ENCODE measurements at regions not wholly inside any gene's neighbourhood (a gene's known extent, or its start where the extent isn't known, plus 50 kb on each side); places are given as distances from the start of the nearest gene placed in this dataset.

- peak; percentile 67 for ATAC-seq
- TF ChIP-seq BACH2 (CRISPR knock-in tag; IDR thresholded peaks at IDR 0.05; ENCODE audit: borderline replicate concordance) (no peak), ZNF8 (CRISPR knock-in tag; IDR thresholded peaks at IDR 0.05) (no peak), ARNTL (CRISPR knock-in tag; IDR thresholded peaks at IDR 0.05; ENCODE audit: borderline replicate concordance, low read depth) (no peak), ZNF70 (CRISPR knock-in tag; IDR thresholded peaks at IDR 0.05) (no peak), SNAI2 (CRISPR knock-in tag; IDR thresholded peaks at IDR 0.05) (peak; percentile 40; the same call in 1 of the 2 replicates), ZC3H10 (CRISPR knock-in tag; IDR thresholded peaks at IDR 0.05) (no peak), TCF4 (CRISPR knock-in tag; IDR thresholded peaks at IDR 0.05; ENCODE audit: borderline replicate concordance) (peak; percentile 59; the same call in 1 of the 2 replicates), PPARA (CRISPR knock-in tag; IDR thresholded peaks at IDR 0.05; ENCODE audit: borderline replicate concordance) (no peak), ZFP30 (CRISPR knock-in tag; IDR thresholded peaks at IDR 0.05) (no peak), CSRNP3 (CRISPR knock-in tag; IDR thresholded peaks at IDR 0.05) (0 out of 2 replicates have a peak, but pooled peaks have one; percentile 47), GLIS3 (CRISPR knock-in tag; IDR thresholded peaks at IDR 0.05) (no peak), ESRRG (CRISPR knock-in tag; IDR thresholded peaks at IDR 0.05) (no peak), ISL1 (CRISPR knock-in tag; IDR thresholded peaks at IDR 0.05) (peak; percentile 95), ZNF565 (CRISPR knock-in tag; conservative IDR thresholded peaks at IDR 0.05; ENCODE audit: low read depth) (no peak), CSDC2 (CRISPR knock-in tag; IDR thresholded peaks at IDR 0.05) (no peak), RARB (CRISPR knock-in tag; IDR thresholded peaks at IDR 0.05) (no peak), ZFP3 (CRISPR knock-in tag; IDR thresholded peaks at IDR 0.05) (no peak), OSR1 (CRISPR knock-in tag; IDR thresholded peaks at IDR 0.05) (no peak), TOX (CRISPR knock-in tag; IDR thresholded peaks at IDR 0.05; ENCODE audit: borderline replicate concordance) (0 out of 2 replicates have a peak, but pooled peaks have one; percentile 20)
- TF ChIP-seq, protein P1, sequence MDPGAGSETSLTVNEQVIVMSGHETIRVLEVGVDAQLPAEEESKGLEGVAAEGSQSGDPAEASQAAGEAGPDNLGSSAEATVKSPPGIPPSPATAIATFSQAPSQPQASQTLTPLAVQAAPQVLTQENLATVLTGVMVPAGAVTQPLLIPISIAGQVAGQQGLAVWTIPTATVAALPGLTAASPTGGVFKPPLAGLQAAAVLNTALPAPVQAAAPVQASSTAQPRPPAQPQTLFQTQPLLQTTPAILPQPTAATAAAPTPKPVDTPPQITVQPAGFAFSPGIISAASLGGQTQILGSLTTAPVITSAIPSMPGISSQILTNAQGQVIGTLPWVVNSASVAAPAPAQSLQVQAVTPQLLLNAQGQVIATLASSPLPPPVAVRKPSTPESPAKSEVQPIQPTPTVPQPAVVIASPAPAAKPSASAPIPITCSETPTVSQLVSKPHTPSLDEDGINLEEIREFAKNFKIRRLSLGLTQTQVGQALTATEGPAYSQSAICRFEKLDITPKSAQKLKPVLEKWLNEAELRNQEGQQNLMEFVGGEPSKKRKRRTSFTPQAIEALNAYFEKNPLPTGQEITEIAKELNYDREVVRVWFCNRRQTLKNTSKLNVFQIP (CRISPR knock-in tag; IDR thresholded peaks at IDR 0.05; ENCODE audit: borderline replicate concordance, low read depth), result no peak
- TF ChIP-seq, protein P2, sequence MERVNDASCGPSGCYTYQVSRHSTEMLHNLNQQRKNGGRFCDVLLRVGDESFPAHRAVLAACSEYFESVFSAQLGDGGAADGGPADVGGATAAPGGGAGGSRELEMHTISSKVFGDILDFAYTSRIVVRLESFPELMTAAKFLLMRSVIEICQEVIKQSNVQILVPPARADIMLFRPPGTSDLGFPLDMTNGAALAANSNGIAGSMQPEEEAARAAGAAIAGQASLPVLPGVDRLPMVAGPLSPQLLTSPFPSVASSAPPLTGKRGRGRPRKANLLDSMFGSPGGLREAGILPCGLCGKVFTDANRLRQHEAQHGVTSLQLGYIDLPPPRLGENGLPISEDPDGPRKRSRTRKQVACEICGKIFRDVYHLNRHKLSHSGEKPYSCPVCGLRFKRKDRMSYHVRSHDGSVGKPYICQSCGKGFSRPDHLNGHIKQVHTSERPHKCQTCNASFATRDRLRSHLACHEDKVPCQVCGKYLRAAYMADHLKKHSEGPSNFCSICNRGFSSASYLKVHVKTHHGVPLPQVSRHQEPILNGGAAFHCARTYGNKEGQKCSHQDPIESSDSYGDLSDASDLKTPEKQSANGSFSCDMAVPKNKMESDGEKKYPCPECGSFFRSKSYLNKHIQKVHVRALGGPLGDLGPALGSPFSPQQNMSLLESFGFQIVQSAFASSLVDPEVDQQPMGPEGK (CRISPR knock-in tag; IDR thresholded peaks at IDR 0.05; ENCODE audit: borderline replicate concordance), result peak; percentile 49; the same call in 1 of the 2 replicates
- TF ChIP-seq, protein P3, sequence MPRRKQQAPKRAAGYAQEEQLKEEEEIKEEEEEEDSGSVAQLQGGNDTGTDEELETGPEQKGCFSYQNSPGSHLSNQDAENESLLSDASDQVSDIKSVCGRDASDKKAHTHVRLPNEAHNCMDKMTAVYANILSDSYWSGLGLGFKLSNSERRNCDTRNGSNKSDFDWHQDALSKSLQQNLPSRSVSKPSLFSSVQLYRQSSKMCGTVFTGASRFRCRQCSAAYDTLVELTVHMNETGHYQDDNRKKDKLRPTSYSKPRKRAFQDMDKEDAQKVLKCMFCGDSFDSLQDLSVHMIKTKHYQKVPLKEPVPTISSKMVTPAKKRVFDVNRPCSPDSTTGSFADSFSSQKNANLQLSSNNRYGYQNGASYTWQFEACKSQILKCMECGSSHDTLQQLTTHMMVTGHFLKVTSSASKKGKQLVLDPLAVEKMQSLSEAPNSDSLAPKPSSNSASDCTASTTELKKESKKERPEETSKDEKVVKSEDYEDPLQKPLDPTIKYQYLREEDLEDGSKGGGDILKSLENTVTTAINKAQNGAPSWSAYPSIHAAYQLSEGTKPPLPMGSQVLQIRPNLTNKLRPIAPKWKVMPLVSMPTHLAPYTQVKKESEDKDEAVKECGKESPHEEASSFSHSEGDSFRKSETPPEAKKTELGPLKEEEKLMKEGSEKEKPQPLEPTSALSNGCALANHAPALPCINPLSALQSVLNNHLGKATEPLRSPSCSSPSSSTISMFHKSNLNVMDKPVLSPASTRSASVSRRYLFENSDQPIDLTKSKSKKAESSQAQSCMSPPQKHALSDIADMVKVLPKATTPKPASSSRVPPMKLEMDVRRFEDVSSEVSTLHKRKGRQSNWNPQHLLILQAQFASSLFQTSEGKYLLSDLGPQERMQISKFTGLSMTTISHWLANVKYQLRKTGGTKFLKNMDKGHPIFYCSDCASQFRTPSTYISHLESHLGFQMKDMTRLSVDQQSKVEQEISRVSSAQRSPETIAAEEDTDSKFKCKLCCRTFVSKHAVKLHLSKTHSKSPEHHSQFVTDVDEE (CRISPR knock-in tag; IDR thresholded peaks at IDR 0.05), result 0 out of 2 replicates have a peak, but pooled peaks have one; percentile 30
- TF ChIP-seq, protein P4, sequence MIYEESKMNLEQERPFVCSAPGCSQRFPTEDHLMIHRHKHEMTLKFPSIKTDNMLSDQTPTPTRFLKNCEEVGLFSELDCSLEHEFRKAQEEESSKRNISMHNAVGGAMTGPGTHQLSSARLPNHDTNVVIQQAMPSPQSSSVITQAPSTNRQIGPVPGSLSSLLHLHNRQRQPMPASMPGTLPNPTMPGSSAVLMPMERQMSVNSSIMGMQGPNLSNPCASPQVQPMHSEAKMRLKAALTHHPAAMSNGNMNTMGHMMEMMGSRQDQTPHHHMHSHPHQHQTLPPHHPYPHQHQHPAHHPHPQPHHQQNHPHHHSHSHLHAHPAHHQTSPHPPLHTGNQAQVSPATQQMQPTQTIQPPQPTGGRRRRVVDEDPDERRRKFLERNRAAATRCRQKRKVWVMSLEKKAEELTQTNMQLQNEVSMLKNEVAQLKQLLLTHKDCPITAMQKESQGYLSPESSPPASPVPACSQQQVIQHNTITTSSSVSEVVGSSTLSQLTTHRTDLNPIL (CRISPR knock-in tag; IDR thresholded peaks at IDR 0.05; ENCODE audit: low read depth), result peak; percentile 79
These were observed 187.3 kb upstream of the PIK3R1 start for GRCh38 chr5:68028131-68028727.

DNA sequence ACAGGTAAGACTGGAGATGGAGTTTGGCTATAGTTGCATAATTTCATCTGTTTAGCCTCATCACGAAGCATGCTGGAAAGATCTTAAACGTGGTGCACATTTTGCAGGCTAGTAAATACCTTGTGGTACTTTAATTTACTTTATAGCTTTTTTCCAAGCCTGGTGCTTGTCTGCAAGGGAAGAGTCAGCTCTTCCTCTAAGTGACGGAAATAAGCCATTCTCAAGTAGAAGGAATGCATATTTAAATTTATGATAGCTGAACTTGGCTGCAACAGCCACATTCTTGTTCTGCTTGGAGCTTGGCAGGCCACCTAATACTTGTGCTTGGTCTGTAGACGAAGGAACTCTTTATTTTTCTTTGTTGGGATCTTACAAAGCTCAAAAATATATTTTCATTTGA is 188.0 kb upstream of the PIK3R1 start:
- ATAC-seq, result peak; percentile 89
- TF ChIP-seq, protein P3 (CRISPR knock-in tag; IDR thresholded peaks at IDR 0.05), result no peak
- TF ChIP-seq, protein P2 (CRISPR knock-in tag; IDR thresholded peaks at IDR 0.05; ENCODE audit: borderline replicate concordance), result no peak
- no peak for TF ChIP-seq CSRNP3 (CRISPR knock-in tag; IDR thresholded peaks at IDR 0.05)

Measured in SK-N-SH treated with all-trans-retinoic acid at 6 μM for 48 hours (cell line).